ENCODE measurements at regions not wholly inside any gene's neighbourhood (a gene's known extent, or its start where the extent isn't known, plus 50 kb on each side); places are given as distances from the start of the nearest gene placed in this dataset.

- TF ChIP-seq CTCF (IDR thresholded peaks at IDR 0.05) (no peak), POLR2A (IDR thresholded peaks at IDR 0.05) (no peak)
These were observed 242.0 kb downstream of the CALCRL start for GRCh38 chr2:187206071-187206470.
